Fibroblast of the aortic adventitia (primary cell): ENCODE measurements at regions not wholly inside any gene's neighbourhood (a gene's known extent, or its start where the extent isn't known, plus 50 kb on each side); places are given as distances from the start of the nearest gene placed in this dataset.

Experiments
- DNase-seq: peaks from one replicate; pipeline ENCODE4 v3.0.0-alpha.2; 2010; ENCODE audit warnings: low read depth
- H3K4me3 ChIP-seq: 2 replicates; pipeline ENCODE4 v1.5.1; 2011; ENCODE audit warnings: low read depth, mild to moderate bottlenecking, control low read depth, low read length, moderate library complexity
- CTCF ChIP-seq: IDR thresholded peaks from 2 replicates; pipeline ENCODE4 v1.5.1; 2011; ENCODE audit warnings: mild to moderate bottlenecking, low read length, control low read depth, inconsistent platforms; ENCODE audit not compliant: insufficient read depth

- H3K4me3 ChIP-seq, result no peak overlapping the region
Observed at GRCh38 chr9:1698991-1699390, 316.2 kb upstream of the SMARCA2 start.

GRCh38 chr9:1701113-1701512 is 314.0 kb upstream of the SMARCA2 start:
- no peak overlapping the region for H3K4me3 ChIP-seq
- no peak for DNase-seq
- no peak for TF ChIP-seq CTCF

More at GRCh38 chr9:1698991-1699390, 316.2 kb upstream of the SMARCA2 start:
- no peak for TF ChIP-seq CTCF
- no peak for DNase-seq

- no peak for TF ChIP-seq CTCF
- H3K4me3 ChIP-seq, result no peak overlapping the region
- DNase-seq, result no peak
Observed at GRCh38 chr9:1702701-1703100, 312.4 kb upstream of the SMARCA2 start.

- no peak overlapping the region for H3K4me3 ChIP-seq
- no peak for DNase-seq
- TF ChIP-seq CTCF, result no peak
Observed at GRCh38 chr9:1707291-1707690, 307.9 kb upstream of the SMARCA2 start.

GRCh38 chr9:1708219-1708618 is 306.9 kb upstream of the SMARCA2 start:
- DNase-seq, result no peak
- no peak for TF ChIP-seq CTCF

GRCh38 chr9:1709347-1709746 is 305.8 kb upstream of the SMARCA2 start:
- TF ChIP-seq CTCF, result no peak
- no peak overlapping the region for H3K4me3 ChIP-seq
- no peak for DNase-seq

More at GRCh38 chr9:1708219-1708618, 306.9 kb upstream of the SMARCA2 start:
- no peak overlapping the region for H3K4me3 ChIP-seq

GRCh38 chr9:1712861-1713450 is 302.2 kb upstream of the SMARCA2 start:
- no peak for DNase-seq
- no peak for TF ChIP-seq CTCF

More at GRCh38 chr9:1712861-1713450, 302.2 kb upstream of the SMARCA2 start:
- H3K4me3 ChIP-seq, result no peak overlapping the region
